ENCODE measurements at regions not wholly inside any gene's neighbourhood (a gene's known extent, or its start where the extent isn't known, plus 50 kb on each side); places are given as distances from the start of the nearest gene placed in this dataset.

DNA sequence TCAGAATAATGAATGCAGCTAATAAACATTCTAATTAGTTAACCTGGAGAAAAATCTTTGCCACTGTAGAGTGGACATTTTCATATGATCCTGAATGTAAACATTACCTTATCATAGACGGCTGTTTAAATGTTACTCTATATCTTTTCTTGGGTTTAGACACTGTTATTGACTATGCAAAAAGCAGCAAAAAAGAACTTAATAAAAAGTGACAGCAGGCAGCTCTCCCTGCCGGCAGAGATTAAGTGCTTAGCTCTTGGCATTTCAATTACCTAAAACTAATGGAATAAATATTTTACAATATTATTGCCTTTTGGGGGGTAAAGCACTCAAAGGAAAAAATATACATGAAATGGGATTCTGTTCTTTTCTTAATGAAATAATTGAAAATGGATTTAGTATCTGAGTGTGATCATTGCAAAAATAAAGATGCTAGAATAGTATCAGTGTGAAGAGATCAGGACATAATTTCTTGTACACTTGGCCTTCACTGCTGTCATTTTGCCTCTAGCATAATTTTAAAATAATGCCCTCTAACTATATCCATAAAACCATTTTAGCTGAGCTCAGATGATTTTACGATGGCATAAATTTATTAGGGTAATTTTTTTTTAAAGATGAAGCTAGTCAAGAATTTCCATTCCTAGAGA, 203.4 kb upstream of the DPP10 start:
- TF ChIP-seq POLR2AphosphoS5 (IDR thresholded peaks at IDR 0.05; ENCODE audit: low read depth, low read length) (no peak), SPI1 (IDR thresholded peaks at IDR 0.05; ENCODE audit: low read depth, low read length) (no peak), POLR2A (IDR thresholded peaks at IDR 0.05; ENCODE audit: low read depth, low read length) (no peak), POU2F2 (IDR thresholded peaks at IDR 0.05; ENCODE audit: low read depth, low read length) (no peak)
